Activated CD8-positive, alpha-beta memory T cell treated with anti-CD3 and anti-CD28 coated beads for 4 hours (primary cell): ENCODE measurements at regions not wholly inside any gene's neighbourhood (a gene's known extent, or its start where the extent isn't known, plus 50 kb on each side); places are given as distances from the start of the nearest gene placed in this dataset.
"Not testable (repeated sequence)": the region's sequence is repeated elsewhere in the genome, so short reads cannot be mapped to it uniquely, and the experiment has no call there.

Experiments
- DNase-seq, 2 donors: peaks; one replicate each; pipeline ENCODE4 v3.0.0-alpha.2; 2020; ENCODE audit warnings: low read depth in 2 of 2

DNA sequence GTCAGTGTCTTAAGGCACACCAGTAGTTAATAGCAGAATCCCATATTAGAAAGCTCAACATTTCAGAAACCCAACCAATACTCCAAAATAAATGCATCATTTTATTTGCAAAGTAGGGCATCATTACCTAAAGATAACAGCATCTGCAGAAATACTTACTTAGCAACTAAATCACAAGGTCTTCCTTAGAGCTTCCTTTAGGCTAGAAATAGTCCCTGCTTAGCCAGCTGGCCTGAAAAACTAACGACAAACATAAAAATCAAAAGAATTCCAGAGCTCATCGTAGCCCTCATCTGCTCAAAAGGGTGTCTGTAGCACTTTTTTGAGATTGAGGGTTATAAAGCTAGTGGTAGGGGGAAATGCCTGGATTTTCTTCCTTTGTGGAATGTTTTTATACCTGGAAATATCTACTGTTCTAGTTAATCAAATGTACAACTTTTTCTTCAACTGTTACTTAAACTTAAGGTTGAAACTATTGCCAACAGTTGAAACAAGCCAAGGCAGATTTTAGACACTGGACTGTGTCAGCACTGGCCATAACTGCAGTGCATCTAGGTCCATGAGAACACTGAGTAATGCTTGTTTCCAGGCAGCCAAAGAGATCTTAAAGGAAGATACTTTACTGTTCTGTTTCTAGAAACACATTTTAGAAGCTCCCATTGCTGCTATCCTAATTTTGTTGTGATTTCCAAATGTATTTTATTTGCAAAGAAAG, 129.4 kb upstream of the RASA1 start:
- DNase-seq: no peak

DNA sequence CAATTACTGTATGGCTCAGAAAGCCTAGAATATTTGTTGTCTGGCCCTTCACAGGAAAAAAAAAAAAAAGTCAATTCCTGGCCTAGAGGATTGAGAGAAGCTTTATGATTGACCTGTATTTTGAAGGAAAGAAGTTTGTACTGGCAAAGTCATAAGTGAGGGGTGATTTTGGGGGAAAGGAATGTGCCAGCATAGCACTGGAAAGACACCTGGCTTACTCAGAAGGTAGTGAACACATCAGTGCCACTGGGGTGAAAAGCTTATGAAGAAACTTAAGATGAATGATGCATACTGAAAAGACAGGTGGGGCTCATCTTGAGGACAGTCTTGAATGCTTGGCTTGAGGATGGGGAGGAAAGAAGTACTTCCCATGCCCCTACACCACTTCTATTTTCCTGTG, 127.9 kb upstream of the RASA1 start:
- no peak for DNase-seq

DNA sequence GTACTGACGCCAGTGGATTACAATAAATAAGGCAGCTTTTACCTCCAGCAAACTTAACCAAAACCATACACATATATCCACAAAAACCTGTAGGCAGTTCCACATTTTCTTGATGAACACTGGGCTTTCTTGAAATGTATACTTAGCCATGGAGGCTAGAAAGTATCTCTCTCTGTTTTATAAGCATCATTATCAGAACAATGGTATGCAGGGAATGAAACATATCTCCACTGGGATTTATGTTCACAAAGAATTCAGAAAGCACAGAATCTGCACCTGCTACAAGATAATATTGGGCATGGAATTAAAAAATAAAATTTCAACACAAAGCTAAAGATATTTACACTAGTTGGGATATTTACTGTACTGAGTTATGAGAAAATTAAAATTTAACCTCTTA, 126.1 kb upstream of the RASA1 start:
- no peak for DNase-seq

DNA sequence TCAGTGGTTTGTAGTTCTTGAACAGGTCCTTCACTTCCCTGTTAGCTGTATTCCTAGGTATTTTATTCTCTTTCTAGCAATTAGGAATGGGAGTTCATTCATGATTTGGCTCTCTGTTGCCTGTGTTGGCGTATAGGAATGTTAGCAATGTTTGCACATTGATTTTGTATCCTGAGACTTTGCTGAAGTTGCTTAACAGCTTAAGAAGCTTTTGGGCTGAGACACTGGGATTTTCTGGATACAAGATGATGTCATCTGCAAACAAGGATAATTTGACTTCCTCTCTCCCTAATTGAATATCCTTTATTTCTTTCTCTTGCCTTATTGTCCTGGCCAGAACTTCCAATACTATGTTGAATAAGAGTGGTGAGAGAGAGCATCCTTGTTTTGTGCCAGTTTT, 121.8 kb upstream of the RASA1 start:
- DNase-seq: not testable (repeated sequence)

DNA sequence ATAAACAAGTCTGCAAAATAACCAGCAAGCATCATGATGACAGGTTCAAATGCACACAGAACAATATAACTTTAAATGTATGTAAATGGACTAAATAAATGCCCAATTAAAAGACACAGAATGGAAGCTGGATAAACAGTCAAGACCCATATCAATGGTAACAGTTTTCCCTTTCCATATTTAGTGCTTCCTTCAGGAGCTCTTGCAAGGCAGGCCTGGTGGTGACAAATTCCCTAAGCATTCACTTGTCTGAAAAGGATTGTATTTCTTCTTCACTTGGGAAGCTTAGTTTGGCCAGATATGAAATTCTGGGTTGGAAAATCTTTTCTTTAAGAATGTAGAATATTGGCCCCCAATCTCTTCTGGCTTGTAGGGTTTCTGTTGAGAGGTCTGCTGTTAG, 120.2 kb upstream of the RASA1 start:
- no peak for DNase-seq

DNA sequence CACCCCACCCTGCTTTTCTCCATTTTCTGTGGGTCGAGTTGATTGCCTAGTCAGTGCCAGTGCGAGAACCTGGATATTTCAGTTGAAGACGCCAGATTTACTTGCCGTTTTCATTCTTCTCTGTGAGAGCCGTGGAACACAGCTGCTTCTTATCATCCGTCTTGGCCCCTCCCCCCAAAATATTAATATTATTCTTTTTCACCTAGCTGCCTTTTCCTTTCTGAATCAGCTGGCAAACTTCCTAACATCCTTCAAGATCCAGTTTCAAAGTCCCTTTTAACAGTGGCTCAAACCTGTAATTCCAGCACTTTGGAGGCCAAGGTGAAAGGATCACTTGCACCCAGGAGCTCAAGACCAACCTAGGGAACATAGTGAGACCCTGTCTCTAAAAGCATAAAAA, 117.1 kb upstream of the RASA1 start:
- no peak for DNase-seq

DNA sequence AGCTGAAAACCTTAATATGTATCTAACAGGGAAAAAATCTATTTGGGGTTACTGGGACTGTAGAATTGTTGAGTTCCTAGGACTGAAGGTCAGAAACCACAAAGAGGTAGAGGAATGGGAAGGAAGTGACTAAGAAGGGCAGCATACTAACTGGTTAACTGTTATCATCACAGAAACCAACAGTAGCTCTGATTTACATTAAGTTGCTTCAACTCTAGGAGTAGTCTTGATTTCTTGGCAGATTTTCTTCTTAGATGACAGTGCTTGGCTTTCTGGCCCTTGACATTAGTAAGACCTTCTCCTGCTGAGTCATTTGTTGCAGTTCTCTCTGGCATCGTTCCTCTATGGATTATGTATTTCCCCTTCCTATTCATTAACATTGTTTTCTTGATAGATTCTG, 116.1 kb upstream of the RASA1 start:
- no peak for DNase-seq

DNA sequence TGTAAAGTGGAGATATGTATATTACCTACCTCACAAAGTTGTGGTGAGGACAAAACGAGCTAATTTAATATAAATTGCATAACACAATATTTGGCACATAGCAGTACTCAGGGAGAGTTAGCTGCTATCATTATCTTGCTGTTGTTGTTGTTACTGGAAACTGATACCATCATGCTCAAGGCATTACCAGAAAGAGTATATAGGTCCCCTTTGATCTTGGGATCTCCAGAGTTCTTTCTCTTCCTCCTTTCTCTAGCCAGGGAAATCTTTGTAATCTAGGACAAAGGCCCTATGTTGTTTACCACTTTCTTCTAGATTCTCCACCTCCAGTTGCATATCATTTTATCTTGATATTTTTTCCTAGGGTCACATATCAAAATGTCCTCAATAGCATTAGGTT, 114.8 kb upstream of the RASA1 start:
- no peak for DNase-seq

DNA sequence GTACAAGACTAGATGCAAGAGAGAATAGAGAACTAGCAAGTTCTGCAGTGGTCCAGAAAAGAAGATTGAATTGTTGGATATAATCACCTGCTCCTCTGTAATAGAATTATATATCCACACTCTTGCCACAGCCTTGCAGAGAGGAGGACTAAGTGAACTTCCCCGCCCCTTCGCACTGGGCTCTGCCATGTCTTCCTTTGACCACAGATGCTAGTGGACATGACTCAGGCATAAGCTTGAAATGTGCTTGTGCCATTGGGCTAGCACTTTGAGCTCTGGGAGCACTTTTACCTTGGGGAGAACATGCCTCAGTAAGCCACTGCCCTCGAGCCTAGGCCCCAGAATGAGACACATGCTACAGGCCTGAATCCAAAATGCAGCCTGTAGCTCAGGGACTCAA, 113.5 kb upstream of the RASA1 start:
- no peak for DNase-seq

DNA sequence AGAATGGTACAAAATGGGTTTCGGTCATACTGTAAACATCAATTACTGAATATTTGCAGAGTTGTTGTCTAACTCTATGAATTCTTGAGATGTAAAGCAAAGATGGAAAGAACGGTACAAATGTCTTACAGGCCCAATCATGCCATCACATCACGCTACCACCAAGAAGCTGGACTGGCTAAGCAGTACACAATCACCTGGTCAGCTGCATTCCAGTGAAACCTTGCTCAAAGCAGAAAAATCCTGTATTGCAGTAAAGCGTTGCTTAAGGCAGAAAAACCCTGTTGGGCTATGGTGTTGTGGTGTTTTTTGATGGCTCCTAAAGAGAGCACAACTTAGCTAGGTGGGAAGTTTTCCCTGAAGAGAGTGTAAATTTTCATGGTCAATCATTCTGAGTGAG, 112.6 kb upstream of the RASA1 start:
- DNase-seq: no peak

DNA sequence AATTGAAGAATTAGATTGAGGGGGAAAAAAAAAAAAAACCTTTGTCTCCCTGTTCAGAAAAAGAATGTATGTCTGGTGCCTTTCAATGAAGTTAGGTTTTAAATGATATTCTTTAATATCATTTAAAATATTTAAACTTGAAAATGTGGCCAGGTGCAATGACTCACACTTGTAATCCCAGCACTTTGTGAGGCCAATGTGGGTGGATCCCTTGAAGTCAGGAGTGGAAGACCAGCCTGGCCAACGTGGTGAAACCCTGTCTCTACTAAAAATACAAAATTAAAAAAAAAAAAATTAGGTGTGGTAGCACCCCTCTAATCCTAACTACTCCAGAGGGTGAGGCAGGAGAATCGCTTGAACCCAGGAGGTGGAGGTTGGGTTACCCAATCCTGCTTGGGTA, 111.1 kb upstream of the RASA1 start:
- DNase-seq: no peak

DNA sequence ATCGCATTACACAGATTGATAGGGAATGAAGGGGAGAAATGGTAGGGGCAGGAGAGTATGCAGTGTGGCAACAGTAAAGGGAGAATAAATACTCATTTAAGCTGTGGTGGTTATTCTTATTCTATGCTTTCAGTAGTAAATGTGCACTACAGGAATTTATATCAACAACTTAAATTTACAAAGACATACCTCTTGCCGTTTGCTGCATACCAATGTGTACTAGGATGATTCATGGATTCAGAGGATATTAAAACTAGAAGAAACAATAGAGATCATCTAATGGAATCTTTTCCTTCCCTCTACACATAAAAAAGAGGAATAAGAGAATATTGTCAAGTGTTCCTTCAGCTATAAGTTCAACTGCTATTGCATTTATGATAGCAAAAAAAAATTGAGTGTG, 103.3 kb upstream of the RASA1 start:
- DNase-seq: no peak

DNA sequence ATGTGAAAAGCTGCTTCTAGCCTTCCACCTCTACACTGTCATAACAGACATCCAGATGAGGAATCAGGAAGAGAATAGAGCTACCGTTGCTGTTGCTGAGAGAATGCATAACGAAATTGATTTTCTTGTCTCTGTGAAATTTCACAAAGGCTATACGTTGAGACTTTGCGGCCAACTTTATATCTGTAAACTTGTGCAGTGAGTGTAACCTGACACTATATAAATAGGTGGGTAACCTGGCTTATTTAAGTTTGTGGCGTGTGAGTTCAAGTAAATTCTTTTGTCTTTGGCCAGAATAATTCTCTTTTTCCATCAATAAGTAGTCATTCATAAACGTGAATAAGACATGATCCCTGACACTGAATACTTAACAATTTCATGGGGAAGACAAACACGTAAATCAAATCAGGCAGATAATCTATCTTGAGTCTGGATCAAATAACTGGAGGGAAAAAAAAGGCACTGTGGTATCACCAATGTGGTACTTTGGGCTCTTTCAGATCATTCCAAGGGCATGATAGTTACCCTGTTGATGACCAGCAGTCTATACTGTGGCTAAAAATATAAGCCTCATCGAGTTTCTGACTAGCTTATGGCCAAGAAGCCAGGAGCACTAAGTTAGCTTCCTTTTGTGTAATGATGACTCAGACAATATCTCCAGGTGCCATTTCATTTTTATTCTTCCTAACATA, 98.2 kb upstream of the RASA1 start:
- DNase-seq: no peak

DNA sequence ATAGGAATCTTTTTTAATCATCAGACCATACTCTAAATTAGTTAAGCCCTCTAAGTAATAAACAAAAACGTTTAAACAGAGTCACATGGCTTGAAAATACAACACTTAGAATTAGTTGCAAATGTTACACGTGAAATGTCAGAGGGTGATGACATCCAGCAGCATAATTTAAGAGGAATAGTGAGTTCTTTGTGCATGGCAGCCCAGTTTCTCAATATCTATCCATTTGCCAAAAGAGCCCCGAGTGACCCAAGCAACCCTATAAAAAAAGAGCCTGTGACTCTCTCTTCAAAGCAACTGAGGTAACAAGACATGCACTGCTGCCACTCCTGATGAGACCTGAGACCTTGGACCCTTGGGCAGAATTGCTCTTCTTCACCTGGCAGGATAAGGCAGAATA, 96.9 kb upstream of the RASA1 start:
- no peak for DNase-seq

DNA sequence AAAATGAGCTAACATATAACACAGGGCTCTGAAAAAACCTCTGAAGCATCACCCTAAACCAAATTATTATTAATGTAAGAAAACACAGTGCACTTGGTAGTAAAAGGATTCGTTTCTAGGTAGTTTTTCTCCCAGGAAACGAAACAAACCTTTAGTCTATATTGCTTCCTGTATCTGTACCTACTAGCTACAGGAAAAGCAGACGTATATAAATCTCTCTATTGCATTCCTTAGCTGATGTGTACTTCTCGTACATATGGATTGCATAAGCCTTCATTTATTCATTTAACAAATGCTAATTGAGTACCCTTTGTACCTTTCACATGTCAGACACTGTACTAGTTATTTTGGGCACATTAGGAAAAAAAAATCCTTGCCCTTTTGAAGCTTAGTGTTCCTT, 85.0 kb upstream of the RASA1 start:
- DNase-seq: no peak

DNA sequence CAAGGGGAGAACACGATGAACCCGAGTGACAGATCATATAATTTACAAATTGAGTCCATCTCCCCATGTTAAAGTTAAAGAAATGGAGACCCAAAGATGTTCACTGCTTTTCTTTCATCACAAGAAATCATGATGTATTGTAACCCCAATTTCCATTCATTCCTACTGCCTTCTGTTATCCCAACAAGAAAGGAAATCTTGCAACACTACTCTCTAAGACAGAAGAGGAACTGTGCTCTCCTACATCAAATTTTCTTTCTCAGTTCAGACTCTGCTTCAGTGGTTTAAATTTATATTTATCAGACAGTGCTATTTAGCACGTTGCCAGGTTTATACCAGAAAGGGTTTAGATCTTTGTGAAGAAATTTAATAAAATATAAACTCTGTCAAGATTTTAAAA, 83.8 kb upstream of the RASA1 start:
- DNase-seq: no peak

DNA sequence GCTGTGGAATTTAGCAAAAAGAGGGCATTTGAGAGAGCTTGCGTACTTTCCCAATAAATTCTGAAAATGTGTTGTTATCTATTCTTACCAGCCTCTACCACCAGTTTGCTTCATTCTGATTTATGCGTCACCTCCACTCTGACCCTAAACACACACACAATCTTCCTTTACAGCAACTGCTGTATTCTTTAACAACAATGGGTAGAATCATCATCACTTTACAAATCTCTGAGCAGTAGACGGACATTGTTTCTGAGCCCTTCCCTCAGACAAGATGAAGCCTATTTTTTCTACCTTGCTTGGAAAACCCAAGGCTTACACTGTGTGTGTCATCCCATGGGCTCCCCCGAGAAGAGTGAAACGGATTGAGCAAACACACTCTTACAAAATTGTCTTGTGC, 83.1 kb upstream of the RASA1 start:
- no peak for DNase-seq

DNA sequence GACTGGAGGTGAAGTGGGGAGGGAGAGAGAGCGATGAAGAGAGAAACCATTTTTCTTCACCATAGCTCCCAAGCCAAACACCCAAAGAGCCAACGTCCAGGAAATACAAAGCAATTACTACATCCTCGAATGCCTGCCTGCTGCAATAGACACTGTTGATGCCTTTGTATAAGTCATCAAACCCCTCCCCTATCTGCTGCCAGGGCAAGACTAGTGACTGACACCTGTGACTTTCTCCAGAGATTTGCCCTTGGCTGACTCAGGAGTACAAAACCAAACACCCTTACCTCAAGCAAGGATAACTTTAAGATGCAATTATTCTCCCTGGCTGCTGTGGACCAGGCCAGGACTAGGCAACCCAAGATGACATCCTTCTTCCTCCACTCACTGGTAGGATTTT, 81.8 kb upstream of the RASA1 start:
- DNase-seq: no peak

DNA sequence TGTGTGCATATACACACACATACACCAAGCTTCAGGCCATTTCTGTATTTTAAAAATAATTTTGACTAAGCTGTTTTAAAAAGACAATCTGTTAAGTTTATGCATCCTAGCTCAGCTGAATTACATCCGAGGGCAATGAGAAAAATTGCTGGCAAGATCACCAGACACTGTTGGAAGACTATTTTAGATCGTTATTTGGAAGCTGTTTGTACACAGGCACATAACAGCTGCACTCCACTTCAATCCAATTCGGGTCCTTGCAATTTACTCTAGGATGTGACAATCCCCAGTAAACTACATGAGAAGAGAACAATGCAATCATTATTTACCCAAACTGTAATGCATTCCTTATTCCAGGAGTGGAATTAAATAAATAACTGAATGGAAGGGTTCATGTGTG, 79.3 kb upstream of the RASA1 start:
- no peak for DNase-seq

DNA sequence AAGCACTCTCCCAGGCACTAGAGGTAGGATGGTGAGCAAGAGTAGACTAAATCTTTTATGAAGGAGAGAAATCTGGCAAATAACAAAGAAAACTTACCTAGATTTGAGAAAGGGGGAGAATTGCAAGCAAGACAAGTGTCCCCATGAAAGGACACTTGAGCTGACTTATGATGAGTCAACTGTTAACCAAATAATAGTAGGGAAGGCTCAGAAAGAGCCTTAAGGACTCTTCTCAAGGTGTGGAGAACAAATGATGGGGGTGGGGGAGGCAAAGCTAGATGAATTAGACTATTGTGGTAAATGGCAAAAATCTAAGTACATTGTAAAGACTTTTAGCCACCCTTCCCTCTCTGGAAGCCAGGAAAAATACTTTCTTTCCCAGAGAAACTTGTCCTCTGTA, 77.6 kb upstream of the RASA1 start:
- no peak for DNase-seq

DNA sequence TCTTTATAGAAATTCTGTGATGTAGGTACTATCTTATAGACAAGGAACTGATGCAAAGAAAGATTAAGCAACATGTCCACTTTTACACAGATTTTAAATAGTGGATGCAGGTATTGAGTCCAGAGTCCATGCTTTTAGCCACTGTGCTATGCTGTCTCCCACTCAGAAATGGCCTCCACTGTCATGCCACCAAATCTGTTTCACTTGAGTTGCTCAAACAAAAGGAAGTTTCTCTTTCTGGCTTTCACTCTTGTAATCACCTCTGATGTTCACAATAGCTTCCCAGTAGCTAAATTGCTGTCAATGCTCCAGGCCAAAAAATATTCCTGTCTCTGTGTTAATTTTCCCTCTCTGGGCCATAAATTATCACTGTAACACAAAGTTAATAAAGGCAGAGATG, 77.0 kb upstream of the RASA1 start:
- no peak for DNase-seq

DNA sequence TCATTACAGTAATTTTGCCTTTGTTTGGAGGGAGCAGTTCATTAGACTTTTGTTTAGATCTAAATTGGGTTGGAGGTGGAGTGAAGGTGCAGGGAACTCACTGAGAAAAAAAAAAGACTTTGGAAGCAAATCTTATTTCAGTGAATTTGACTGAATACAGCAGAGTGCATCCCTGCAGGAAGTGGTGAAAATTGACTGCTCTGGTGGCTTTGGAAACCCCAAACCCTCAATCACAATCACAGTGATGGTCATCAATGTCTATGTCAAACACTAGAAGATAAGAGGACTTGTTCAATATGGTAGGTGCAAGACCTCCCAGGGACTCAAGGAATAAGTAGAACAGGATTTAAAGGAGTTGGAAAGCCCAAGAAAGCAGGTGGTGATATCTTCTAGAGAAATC, 76.0 kb upstream of the RASA1 start:
- no peak for DNase-seq

DNA sequence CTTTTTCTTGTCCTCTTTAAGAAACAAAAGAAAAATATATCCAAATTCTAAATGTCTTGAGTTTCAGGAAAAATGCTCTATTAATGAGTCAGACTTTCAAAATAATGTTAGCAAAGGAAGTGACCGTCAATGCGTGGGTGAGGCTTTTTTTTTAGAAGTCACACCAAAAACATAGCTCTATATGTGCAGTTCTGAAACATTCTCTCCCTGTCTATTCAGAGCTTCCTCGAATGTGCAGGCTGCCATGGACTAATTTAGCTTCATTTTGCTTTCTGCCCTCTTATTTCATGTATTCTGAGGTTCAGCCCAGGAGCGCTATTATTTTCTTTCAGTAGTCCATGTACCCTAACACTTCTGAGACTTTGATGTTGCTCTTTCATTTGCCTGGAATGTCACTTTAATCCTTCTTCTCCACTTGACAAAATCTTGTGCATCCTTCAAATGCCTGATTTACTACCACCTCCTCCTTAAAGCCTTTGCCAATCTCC, 72.5 kb upstream of the RASA1 start:
- no peak for DNase-seq

DNA sequence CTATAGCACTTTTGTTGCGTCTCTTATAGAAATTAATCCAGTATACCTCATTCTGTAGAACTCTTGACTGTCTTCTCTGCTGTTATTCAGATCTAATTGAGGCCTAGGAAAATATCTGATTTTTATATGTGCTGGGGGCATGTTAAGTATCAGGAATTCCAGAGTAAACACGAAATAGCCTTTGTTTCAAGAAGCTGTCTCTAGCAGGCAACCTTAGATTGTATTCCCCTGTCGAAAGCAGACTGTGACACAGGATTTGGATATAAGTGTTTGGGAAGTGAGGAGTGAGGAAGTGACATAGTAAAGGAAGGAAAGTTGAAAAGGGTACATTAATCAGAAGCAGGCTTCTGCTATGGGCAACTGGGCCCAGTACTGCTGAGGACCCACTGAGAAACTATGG, 72.1 kb upstream of the RASA1 start:
- DNase-seq: no peak
